ENCODE measurements at regions not wholly inside any gene's neighbourhood (a gene's known extent, or its start where the extent isn't known, plus 50 kb on each side); places are given as distances from the start of the nearest gene placed in this dataset.
"Not testable (repeated sequence)": the region's sequence is repeated elsewhere in the genome, so short reads cannot be mapped to it uniquely, and the experiment has no call there.

DNA sequence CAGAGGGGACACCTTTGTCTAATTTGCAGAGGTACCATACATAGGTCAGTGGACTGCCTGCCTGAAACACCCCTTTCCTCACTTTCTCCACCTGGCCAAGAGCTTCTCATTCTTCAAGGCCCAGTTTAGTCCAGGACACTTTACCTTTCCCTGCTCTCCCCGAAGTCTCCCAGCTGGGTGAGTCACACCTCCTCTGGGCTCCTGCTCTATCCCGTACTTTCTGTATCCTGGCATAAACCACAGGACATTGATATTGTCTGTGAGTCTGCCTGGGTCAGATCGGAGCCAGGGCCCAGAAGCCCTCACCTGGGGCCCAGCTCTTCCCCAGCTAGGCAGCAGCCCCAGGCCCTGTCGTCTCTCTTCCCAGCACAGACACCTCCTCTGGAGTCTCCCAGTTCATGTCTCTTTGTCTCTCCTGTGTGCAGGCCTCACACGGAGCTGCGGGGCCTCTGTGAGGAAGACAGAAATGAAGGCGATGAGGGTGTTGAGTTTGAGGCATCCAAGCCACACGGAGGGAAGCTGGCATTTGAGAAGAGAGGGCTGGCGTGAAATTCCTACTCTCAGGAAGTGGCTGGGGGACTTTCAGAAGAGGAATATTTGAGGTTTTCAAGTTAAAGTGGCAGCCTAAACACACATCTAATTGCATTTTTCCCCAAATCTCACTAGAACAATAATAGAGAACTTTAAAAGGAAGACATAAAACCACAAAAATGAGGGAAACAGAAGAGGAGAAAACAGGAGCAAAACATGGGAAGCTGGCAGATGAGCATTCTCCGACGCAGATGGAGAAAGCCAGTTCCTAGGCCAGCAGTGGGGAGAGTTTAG is 79.6 kb upstream of the LAPTM4A start:
- DNase-seq, result no peak

DNA sequence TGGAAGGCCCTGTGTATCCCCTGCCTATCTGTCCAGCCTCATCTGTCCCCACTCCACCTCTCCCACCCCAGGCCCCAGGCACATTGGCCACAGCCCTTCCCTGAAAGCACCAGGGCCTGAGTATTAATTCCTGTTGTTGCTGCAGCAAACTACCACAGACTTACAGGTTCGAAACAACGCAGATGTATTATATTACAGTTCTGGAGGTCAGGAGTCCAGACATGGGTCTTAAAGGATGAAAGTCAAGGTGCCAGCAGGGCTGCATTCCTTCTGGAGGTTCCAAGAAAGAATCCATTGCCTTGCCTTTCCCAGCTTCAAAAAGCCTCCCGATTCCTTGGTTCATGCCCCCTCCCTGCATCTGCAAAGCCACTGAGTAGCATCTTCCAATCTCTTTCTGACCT is 78.7 kb upstream of the LAPTM4A start:
- no peak for DNase-seq

DNA sequence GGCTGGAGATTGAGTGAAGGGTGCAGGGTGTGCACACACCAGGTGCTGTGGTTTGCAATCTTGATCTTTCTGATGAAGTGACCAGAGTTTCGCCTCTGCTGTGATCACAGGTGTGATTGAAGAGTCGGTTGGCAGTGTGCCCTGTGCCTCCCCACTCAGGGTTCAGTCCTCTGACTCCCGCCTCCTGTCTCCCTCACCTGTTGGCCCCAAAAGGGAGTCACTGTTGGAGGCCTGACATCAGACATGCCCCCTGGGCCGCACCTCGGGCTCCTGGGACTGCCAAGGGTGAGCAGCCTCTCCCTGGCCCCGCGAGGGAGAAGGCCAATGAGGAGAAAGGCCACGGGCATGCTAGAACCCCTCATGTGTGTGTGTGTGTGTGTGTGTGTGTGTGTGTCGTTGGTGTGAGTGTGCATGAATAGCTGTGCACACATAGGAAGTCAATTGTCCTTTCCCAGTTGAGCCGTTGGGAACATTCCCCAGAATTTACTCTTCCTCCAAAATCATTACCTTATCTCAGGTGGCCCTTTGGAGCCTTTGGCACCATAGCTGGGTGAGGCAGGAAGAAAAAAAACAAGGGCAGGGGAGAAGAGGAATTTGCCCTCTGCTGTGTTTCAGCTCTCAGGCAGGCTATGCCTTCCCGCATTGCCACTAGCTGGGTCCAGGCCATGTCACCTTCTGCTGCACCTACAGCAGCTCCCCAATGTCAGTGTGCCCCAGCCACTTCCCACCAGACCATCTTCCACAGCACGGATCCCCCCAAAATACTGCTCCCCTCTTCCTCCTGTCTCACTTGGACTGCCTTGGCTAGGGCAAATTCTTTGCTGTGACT is 78.1 kb upstream of the LAPTM4A start:
- no peak for DNase-seq

DNA sequence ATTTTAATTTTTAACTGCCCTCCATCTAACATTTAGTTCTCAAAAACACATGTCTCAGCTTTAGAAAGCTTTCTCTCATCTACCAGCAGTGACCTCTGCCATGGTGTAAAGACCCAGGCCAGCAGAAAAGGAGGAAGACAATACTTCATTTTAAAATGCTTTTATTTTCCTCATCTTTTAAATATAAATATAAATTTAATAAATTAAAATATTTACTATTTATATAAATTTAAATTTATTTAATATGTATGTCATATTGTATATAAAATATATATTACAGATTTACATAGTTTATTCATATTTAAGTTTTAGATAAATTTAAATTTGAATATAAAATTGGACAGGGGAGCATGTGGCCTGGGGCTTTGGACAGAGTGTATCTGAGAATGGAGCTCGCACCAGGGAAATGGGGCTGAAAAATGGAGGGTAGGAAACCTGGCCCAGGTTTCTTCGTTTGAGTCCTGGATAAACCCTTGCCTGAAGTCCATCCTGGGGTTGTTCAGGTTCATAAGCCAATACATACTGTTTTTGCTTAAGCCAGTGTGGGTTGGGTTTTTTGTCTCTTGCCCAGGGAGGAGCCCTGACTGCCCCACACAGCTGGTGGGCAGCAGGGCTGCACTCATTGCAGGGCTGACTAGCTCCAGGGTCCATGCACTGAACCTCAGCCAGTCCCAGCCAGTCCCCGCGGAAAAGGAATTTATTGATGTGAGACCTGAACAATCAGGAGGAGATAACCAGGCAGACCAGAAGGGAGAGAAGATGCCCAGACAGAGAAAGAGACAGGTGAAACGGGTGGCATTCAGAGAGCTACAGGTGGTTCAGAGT is 77.3 kb upstream of the LAPTM4A start:
- DNase-seq, result no peak

DNA sequence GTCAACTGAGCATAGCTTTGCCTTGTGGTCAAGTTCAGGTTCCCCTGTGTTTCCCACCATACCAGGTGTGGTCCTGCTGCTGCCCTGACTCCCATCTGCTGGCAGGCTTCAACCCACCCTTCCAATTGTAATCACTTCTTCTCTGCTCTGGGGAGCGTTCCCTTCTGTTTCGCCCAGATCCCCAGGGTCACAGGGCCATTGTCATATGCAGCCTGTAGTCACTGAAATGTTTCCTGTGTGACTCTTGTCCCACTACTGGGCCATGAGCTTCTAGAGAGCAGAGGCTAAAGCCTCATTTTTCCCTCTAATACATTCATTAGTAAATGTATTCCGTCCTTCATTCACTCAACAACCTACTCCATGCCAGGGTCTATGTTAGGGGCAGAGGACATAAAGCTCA is 75.0 kb upstream of the LAPTM4A start:
- DNase-seq, result no peak

DNA sequence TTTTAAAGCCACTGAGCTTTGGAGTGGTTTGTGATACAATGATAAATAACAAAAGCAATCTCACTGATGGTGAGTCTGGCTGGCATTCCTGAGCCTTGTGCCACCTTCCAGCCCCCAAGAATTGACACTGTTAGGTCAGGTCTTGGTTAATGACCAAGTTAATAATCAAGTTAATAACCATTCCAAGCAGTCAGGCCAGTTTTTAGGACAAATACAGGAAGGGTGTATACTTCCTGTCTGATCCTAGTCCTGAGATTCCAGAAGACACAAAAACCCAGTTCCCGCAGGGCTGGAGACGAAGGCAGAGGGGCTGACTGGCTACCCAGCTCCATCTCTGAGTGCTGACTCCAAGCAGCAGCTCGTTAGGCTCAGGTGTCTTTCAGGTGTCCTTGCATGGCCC is 74.6 kb upstream of the LAPTM4A start:
- no peak for DNase-seq

DNA sequence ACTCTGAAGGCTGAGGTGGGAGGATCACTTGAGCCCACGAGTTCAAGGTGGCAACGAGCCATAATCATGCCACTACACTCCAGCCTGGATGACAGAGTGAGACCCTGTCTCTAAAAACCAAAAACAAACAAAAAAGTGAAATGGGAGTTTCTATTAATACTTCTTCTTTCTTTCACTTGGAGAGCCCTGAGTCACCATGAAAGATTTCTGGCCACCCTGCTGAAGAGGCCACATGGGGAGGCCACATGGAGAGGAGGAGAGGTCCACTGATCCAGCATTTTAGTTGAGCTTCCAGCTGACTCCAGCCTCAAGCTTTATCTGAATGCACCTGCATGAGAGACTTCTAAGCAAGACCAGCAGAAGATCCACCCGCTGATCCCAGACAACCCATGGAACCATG is 74.2 kb upstream of the LAPTM4A start:
- DNase-seq, result no peak

DNA sequence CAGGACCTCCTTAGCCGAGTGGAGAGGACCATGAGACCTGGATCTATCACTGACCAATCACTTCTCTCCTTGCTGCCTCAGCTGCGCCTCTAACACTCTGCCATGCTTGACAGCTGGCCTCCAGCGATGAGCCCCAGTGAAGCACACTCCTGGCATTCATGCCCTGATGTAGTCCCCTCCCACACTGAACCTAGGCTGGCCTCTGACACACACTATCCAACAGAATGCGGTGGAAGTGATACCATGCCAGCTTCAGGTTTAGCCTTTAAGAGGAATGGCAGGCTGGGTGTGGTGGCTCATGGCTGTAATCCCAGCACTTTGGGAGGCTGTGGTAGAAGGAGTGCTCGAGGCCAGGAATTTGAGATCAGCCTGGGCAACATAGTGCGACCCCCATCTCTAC is 73.7 kb upstream of the LAPTM4A start:
- DNase-seq, result peak; percentile 9

DNA sequence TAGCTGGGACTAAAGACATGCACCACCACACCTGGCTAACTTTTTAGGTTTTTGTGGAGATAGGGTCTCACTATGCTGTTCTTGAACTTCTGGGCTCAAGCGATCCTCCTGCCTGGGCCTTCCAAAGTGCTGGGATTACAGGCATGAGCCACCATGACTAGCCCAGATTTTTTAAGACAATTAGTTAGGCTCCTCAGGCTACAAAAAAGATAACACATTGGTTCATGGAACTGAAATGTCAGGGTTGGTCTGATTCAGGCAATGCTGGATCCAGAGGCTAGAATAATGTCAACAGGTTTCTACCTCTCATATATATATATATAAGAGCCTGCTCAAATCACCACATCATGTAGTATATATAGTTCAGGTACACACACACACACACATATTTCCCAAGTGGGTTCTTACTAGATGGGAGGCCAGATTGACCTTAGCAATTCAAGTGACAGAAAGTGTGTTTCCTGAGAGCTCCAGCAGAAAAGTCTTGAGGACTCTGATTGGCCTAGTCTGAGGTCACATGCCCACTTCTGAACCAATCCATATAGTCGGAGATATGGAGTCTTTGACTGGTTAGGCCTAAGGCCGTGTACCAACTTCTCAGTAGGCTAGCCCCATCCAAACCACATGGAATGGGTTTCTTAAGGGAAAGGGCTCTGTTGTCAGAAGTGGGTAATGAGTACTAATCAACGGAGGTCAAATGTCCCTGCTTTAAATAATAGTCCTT is 72.6 kb upstream of the LAPTM4A start:
- no peak for DNase-seq

DNA sequence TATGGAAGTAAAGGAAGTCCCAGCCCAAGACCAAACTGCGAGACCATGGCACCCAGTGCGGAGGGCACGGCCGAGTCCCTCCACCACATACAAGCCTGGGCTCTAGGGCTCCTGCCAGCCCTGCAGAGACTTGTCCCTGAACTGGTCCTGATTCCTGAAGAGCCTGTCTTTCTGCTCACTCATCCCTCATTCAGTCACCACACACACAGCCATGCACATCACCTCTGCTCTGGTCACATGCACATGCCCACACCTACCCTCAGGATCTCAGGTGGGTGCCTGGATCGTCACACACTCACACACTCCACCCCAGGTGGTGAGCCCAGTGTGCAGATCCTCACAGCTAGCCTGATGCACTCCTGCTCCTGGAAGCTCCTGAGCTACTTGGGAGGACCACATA is 71.4 kb upstream of the LAPTM4A start:
- DNase-seq, result no peak

DNA sequence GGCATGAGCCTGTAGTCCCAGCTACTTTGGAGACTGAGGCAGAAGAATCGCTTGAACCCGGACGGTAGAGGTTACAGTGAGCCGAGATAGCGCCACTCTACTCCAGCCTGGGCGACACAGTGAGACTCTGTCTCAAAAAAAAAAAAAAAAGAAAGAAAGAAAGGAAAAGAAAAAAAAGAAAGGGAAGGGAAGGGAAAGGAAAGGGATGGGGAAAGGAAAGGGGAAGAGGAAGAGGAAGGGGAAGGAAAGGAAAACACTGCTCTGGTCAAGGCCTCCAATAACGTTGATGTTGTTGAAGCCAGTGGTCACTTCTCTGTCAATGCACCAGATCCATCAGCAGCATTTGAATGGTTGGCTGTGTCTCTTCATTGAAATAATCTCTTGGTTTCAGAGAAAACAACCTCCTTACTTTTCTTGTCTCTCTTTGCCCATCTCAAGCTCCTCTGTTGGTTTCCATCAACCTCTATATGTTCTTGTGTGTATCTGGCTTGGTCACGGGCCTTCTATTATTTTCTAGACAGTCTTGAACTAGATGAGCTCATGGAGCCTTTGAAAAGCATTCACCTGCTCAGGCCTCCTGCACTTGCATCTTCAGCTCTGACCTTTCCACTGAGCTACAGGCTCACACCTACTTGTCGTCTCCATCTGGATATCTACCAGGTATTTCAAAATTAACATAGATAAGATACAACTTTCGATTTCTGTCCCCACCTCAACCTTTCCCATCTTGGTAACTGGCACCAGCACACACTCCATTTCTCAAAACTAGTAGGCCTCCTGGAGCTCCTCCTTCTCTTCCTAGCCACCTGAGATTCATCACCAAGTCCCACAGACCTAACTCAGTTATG is 69.4 kb upstream of the LAPTM4A start:
- DNase-seq, result no peak

DNA sequence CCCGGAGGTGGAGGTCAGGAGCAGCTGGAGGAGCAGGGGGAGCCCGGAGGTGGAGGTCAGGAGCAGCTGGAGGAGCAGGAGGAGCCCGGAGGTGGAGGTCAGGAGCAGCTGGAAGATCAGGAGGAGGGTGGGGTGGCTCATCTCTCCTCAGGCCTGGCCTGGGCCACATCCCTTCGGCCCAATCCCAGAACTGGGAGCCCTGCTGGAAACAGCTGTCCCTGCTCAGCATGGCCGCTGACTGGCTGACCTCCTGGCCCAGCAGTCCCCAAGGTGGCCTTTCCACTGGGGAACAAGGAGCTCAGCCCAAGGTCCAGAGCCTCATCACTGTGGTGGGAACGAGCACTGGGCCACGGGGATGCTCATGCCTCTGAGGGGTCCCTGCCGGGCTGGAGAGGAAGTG is 66.6 kb upstream of the LAPTM4A start:
- no peak for DNase-seq

DNA sequence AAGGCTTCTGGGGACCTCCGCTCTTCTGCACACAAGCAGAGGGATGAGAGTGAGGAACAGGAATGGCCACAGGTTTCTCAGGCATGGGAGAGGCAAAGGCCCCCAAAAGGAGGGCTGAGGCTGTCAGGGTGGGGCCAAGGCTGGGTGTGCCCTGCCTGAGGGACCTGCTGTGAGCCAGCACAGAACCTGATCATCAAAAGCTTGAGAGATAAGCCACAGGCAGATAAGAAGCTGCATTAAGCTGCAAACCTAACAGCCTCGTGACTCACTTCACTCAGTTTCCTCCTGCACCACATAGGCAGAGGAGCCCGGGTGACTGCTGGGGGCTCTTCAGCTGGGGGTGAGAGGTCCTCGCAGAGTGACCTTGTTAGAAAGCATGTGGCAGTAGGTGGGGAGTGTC is 64.5 kb upstream of the LAPTM4A start:
- peak; percentile 20 for DNase-seq

DNA sequence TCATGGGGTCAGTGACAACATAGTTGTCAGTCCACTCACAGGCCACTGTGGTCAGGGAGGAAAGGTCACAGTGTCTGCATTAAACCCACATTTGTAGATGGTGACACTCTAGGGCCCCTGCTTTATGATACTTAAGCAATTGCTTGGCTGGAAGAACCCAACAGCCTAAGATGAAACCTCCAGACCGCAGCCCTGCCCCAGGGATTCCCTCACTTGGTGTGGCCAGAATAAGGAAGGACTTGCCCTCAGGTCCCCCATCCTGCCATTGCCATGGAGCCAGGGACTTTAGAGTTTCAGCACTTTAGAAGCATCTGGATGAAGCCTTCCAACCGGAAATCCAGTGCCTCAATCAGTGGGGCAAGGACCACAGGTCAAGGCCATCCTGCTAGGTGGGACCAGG is 63.9 kb upstream of the LAPTM4A start:
- DNase-seq, result no peak

DNA sequence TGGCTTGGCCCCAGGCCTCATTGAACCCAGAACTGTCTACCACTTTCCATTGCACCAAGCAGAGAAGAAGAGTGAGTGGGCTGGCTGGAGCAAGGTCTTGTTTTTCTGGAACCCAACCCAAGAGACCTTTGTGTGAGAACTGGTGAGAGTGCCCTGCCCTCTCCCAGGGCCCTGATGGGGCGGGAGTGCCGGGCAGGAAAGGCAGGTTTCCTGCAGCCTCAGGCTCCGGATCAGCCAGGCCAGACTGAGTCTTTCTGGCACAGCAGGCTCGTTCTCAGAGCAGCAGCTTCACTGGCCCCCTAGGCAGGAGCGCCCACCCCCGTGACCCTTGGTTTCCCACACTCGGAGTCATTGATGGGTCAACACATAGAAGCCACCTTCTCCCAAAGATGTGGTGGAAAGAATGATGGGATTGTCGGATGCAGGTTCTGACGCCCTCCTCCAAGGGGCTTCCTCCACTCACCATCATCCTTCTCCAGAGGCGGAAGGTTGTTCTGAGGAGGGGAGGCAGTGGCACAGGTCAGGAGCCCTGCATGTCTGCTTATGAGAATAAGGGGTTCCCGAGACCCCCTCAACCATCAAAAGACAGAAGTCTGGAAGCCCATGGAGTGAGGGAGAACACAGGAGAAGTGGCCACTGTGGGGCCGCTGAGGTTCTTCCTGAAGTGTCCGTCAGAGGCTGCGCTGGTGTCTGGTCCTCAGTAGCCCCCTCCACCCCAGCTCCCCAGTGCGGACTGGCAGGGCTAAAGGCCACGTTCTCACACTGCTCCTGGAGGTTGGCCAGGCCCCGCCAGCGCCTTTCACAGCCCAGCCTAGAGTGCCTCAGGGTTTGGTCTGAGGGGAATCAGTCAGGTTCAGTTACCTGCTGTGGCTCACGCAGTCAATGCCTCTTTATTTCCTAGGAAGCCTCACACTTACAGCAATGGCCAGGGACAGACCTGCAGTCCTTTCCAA is 62.8 kb upstream of the LAPTM4A start:
- no peak for DNase-seq

DNA sequence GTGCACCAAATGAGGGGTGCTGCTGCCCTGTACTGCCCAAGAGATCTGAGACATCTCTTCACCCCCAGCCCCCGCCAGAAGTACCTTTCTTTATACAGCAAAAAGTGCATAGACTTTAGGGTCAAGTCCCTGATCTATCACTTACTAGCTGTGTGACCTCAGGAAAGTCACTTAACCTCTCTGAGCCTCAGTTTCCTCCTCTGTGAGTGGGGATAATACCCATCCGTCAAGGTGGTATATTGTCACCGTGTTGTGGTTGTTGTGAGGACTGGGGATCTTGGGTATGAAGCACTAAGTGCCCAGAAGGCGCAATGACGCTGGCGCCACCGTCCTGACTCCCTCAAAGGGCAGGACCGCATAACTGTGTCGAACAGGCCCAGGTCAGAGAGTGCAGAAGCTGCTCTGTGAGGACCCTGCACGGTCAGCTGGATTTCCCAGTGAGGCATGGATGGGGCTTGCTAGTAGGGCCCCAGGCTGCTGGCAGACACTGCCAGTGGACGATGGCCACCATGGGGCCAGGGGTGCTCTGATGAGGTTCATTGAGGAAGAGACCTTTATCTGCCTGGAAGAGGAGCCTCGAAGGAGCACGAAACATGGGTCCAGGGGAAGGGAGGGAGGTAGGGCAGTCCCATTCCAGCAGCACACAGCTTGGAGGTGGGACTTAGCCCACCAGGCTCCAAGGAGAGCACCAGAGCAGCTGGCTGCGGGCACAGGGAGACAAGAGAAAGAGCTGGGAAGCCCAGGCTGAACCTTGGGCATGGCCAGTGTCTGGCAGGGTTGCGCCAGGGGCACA is 61.8 kb upstream of the LAPTM4A start:
- no peak for DNase-seq

DNA sequence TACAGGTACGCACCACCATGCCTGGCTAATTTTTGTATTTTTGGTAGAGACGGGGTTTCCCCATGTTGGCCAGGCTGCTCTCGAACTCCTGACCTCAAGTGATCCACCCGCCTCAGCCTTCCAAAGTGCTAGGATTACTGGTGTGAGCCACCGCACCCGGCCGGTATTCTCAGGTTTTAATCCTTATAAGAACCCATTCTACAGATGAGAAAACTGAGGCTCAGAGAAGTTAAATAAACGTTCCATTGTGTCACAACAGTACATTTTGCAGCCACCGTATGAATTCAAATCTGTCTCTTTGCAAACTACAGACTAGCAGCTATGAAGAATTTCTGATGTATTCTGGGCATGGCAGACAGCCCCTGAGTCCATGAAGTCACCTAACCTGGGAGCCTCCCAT is 60.9 kb upstream of the LAPTM4A start:
- DNase-seq, result not testable (repeated sequence)

DNA sequence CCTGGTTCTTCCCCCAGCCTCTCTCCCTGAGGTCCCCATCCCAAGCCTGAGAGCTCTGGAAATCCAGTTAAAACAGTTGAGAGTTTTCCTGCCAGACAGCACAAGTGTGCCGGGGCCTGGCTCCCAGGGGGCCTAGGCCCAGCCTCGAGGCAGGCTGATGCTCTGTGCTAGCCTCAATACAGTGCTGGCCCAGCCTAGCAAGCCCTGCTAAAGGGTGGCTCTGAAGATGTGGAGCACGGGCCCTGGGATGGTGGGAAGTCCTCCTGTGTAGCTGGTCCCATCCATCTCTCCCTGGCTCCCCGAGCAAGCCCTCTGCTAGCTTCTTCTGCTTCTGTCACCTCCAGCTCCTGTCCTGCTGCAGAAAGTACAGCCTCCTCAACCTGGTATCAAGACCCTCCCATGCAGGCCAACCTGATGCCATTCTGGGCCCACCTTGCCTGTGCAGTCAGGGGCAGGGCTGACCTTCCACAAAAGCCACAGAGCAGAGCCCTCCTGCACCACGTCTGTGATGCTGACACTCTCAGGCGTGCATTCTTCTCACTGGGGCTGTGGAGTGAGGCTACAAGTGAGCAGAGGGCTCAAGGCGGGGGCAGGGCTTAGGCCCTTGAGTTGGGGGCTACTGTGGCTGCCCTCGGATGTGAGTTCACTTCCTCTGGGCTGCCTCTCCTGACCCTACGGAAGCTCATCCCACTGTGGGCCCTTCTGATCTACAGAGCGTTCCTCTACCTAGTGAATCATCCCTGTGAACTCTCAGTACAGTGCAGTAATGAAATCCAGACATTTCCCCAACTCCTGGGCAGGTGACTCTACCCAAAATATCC is 60.1 kb upstream of the LAPTM4A start:
- DNase-seq, result no peak

DNA sequence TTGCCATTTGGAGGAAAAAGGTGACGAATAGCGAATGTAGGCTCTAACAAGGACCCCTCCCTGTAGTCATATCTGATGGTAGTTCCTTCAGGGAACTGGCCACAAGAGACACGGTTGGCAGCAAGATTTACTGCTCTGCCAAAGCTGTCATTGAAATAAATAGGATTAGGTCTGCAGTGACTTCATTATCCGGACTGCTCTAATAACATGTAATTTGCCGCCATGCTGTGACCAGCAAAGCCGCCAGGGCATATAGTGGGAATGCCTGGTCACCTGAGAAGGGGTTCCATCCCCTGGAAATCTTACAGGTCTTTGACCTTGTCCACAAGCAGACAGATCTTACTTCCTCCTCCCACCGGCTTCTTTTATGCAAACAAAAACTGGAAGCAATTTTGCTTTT is 59.4 kb upstream of the LAPTM4A start:
- DNase-seq, result no peak
